Fibroblast of villous mesenchyme (primary cell): ENCODE measurements at regions not wholly inside any gene's neighbourhood (a gene's known extent, or its start where the extent isn't known, plus 50 kb on each side); places are given as distances from the start of the nearest gene placed in this dataset.

Source experiments
- DNase-seq: peaks from one replicate; pipeline ENCODE4 v3.0.0-alpha.2; 2010; ENCODE audit warnings: low read depth
- H3K4me3 ChIP-seq: 2 replicates; pipeline ENCODE4 v1.5.1; 2011; ENCODE audit warnings: low read depth, mild to moderate bottlenecking, low read length
- CTCF ChIP-seq: IDR thresholded peaks from 2 replicates; pipeline ENCODE4 v1.5.1; 2012; ENCODE audit warnings: low read depth, mild to moderate bottlenecking, low read length; ENCODE audit not compliant: insufficient read depth

GRCh38 chr18:26654616-26655524 is 106.5 kb upstream of the KCTD1 start:
- no peak for DNase-seq
- H3K4me3 ChIP-seq: no peak overlapping the region
- TF ChIP-seq CTCF: no peak

GRCh38 chr18:26653943-26654615 is 105.7 kb upstream of the KCTD1 start:
- DNase-seq: no peak
- no peak overlapping the region for H3K4me3 ChIP-seq
- no peak for TF ChIP-seq CTCF

GRCh38 chr18:26652501-26652900 is 104.1 kb upstream of the KCTD1 start:
- no peak for TF ChIP-seq CTCF
- H3K4me3 ChIP-seq: no peak overlapping the region
- DNase-seq: no peak

- H3K4me3 ChIP-seq: no peak overlapping the region
- TF ChIP-seq CTCF: no peak
- no peak for DNase-seq
These were observed 102.2 kb upstream of the KCTD1 start for GRCh38 chr18:26650310-26651268.

- TF ChIP-seq CTCF: no peak
- DNase-seq: no peak
- H3K4me3 ChIP-seq: no peak overlapping the region
These were observed 100.8 kb upstream of the KCTD1 start for GRCh38 chr18:26649193-26649543.

- no peak overlapping the region for H3K4me3 ChIP-seq
- DNase-seq: no peak
- no peak for TF ChIP-seq CTCF
These were observed 100.3 kb upstream of the KCTD1 start for GRCh38 chr18:26648509-26649192.
